Hepatocyte (in vitro differentiated cells): ENCODE measurements at regions not wholly inside any gene's neighbourhood (a gene's known extent, or its start where the extent isn't known, plus 50 kb on each side); places are given as distances from the start of the nearest gene placed in this dataset.
"Not testable (repeated sequence)": the region's sequence is repeated elsewhere in the genome, so short reads cannot be mapped to it uniquely, and the experiment has no call there.

Source experiments
- EZH2phosphoT487 ChIP-seq: fragments of 200-600 bp; sonication (generic); IDR thresholded peaks from one replicate; pipeline ENCODE4 v1.6.1; 2018; ENCODE audit warnings: antibody characterized with exemption, mild to moderate bottlenecking, low read depth, moderate library complexity; ENCODE audit not compliant: unreplicated experiment, severe bottlenecking
- TF ChIP-seq, protein P1 (sequence below): fragments of 200-600 bp; sonication (generic); IDR thresholded peaks from 2 replicates; pipeline ENCODE4 v1.5.1; 2016; ENCODE audit warnings: antibody characterized with exemption, mild to moderate bottlenecking; ENCODE audit not compliant: poor library complexity

DNA sequence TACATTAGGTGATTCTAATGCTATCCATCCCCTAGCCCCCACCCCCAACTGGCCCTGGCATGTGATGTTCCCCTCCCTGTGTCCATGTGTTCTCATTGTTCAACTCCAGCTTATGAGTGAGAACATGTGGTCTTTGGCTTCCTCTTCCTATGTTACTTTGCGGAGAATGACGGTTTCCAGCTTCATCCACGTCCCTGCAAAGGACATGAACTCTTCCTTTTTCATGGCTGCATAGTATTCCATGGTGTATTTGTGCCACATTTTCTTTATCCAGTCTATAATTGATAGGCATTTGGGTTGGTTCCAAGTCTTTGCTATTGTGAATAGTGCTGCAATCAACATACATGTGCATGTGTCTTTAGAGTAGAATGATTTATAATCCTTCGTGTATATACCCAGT is 200.7 kb downstream of the NAF1 start:
- TF ChIP-seq, protein P1, sequence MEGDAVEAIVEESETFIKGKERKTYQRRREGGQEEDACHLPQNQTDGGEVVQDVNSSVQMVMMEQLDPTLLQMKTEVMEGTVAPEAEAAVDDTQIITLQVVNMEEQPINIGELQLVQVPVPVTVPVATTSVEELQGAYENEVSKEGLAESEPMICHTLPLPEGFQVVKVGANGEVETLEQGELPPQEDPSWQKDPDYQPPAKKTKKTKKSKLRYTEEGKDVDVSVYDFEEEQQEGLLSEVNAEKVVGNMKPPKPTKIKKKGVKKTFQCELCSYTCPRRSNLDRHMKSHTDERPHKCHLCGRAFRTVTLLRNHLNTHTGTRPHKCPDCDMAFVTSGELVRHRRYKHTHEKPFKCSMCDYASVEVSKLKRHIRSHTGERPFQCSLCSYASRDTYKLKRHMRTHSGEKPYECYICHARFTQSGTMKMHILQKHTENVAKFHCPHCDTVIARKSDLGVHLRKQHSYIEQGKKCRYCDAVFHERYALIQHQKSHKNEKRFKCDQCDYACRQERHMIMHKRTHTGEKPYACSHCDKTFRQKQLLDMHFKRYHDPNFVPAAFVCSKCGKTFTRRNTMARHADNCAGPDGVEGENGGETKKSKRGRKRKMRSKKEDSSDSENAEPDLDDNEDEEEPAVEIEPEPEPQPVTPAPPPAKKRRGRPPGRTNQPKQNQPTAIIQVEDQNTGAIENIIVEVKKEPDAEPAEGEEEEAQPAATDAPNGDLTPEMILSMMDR = not testable (repeated sequence)
- TF ChIP-seq EZH2phosphoT487 = not testable (repeated sequence)
